GM19193 (cell line): ENCODE measurements at regions not wholly inside any gene's neighbourhood (a gene's known extent, or its start where the extent isn't known, plus 50 kb on each side); places are given as distances from the start of the nearest gene placed in this dataset.

Experiments
- POLR2A ChIP-seq: IDR thresholded peaks from 4 replicates; pipeline ENCODE4 v1.6.1; 2011; ENCODE audit not compliant: insufficient read depth, insufficient read length; ENCODE audit errors: extremely low read depth

DNA sequence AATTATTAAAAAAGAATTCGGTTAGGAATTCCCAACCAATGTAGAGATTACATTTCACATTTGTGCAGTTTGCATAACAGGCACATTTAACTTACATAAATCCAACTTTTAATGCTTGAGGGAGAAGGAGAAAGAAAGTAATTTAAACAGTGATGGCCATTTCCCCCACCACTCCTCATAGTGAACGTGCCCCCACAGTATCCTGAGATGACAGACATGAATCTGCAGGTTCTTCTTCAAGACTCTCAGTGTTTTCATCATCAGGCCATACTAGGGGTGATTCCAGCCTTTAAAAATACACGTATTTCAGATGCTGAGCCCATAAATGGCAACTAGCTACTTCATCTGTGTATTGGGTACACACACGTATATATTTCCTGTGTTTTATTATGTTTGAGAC lies 51.3 kb upstream of the WIPF1 start:
- no peak for TF ChIP-seq POLR2A
